Fibroblast of mammary gland (primary cell): ENCODE measurements at regions not wholly inside any gene's neighbourhood (a gene's known extent, or its start where the extent isn't known, plus 50 kb on each side); places are given as distances from the start of the nearest gene placed in this dataset.

Source experiments
- DNase-seq: peaks from one replicate; pipeline ENCODE4 v3.0.0-alpha.2; 2010; ENCODE audit warnings: low read depth
- H3K4me3 ChIP-seq: 2 replicates; pipeline ENCODE4 v1.5.1; 2011; ENCODE audit warnings: low read depth, mild to moderate bottlenecking, low read length, moderate library complexity; ENCODE audit not compliant: control insufficient read depth
- CTCF ChIP-seq: conservative IDR thresholded peaks from 2 replicates; pipeline ENCODE4 v1.5.1; 2011; ENCODE audit warnings: low read depth, low read length, inconsistent platforms; ENCODE audit not compliant: control insufficient read depth, insufficient read depth

- no peak for TF ChIP-seq CTCF
- no peak overlapping the region for H3K4me3 ChIP-seq
- DNase-seq, result no peak
Observed at GRCh38 chr10:118920206-118920605, 109.3 kb upstream of the NANOS1 start.

- TF ChIP-seq CTCF, result no peak
- DNase-seq, result peak; percentile 20
- H3K4me3 ChIP-seq, result no peak overlapping the region
Observed at GRCh38 chr10:118922226-118922625, 107.3 kb upstream of the NANOS1 start.

GRCh38 chr10:118922972-118923371 is 106.5 kb upstream of the NANOS1 start:
- no peak for DNase-seq
- no peak for TF ChIP-seq CTCF
- H3K4me3 ChIP-seq, result no peak overlapping the region

GRCh38 chr10:118924493-118924892 is 105.0 kb upstream of the NANOS1 start:
- no peak for DNase-seq
- H3K4me3 ChIP-seq, result no peak overlapping the region
- no peak for TF ChIP-seq CTCF

GRCh38 chr10:118925404-118926071 is 104.0 kb upstream of the NANOS1 start:
- TF ChIP-seq CTCF, result no peak
- H3K4me3 ChIP-seq, result no peak overlapping the region
- no peak for DNase-seq

- no peak for DNase-seq
- TF ChIP-seq CTCF, result no peak
- no peak overlapping the region for H3K4me3 ChIP-seq
Observed at GRCh38 chr10:118926072-118926417, 103.5 kb upstream of the NANOS1 start.

GRCh38 chr10:118926441-118926840 is 103.1 kb upstream of the NANOS1 start:
- H3K4me3 ChIP-seq, result no peak overlapping the region
- no peak for DNase-seq
- no peak for TF ChIP-seq CTCF
